Osteoblast (primary cell): ENCODE measurements at regions not wholly inside any gene's neighbourhood (a gene's known extent, or its start where the extent isn't known, plus 50 kb on each side); places are given as distances from the start of the nearest gene placed in this dataset.
"Not testable (repeated sequence)": the region's sequence is repeated elsewhere in the genome, so short reads cannot be mapped to it uniquely, and the experiment has no call there.

Experiments used
- DNase-seq: peaks from one replicate; pipeline ENCODE4 v3.0.0; 2011; ENCODE audit warnings: low spot score, mixed read lengths; ENCODE audit not compliant: insufficient read length; ENCODE audit errors: missing footprints
- H2AFZ ChIP-seq: 2 replicates; pipeline ENCODE4 v1.6.0; 2011; ENCODE audit warnings: mild to moderate bottlenecking, low read length
- H3K27ac ChIP-seq: 2 replicates; pipeline ENCODE4 v1.5.1; 2011; ENCODE audit warnings: mild to moderate bottlenecking, low read depth, low read length, moderate library complexity
- H3K27me3 ChIP-seq: 2 replicates; pipeline ENCODE4 v1.6.0; 2012; ENCODE audit warnings: mild to moderate bottlenecking, control low read depth, inconsistent platforms, low read length, moderate library complexity; ENCODE audit not compliant: insufficient read depth
- H3K36me3 ChIP-seq: 2 replicates; pipeline ENCODE4 v1.5.1; 2011; ENCODE audit warnings: mild to moderate bottlenecking, low read length, control low read depth, moderate library complexity; ENCODE audit not compliant: insufficient read depth
- H3K4me1 ChIP-seq: 2 replicates; pipeline ENCODE4 v1.5.1; 2011; ENCODE audit warnings: mild to moderate bottlenecking, low read length, control low read depth, moderate library complexity; ENCODE audit not compliant: insufficient read depth
- H3K4me2 ChIP-seq: 2 replicates; pipeline ENCODE4 v1.6.0; 2011; ENCODE audit warnings: mild to moderate bottlenecking, low read length; ENCODE audit not compliant: insufficient read depth
- H3K4me3 ChIP-seq: fragments of 200-600 bp; sonication (generic); 3 replicates; pipeline ENCODE4 v1.5.1; 2012; ENCODE audit warnings: mild to moderate bottlenecking, low read length, inconsistent platforms; ENCODE audit not compliant: insufficient read depth
- H3K79me2 ChIP-seq: 2 replicates; pipeline ENCODE4 v1.6.0; 2012; ENCODE audit warnings: mild to moderate bottlenecking, low read length, control low read depth, inconsistent platforms; ENCODE audit not compliant: insufficient read depth
- H3K9me3 ChIP-seq: 2 replicates; pipeline ENCODE4 v1.5.1; 2011; ENCODE audit warnings: low read depth, low read length, control low read depth
- H4K20me1 ChIP-seq: 2 replicates; pipeline ENCODE4 v1.6.0; 2012; ENCODE audit warnings: mild to moderate bottlenecking, low read length, control low read depth; ENCODE audit not compliant: insufficient read depth
- CTCF ChIP-seq: IDR thresholded peaks from 2 replicates; pipeline ENCODE4 v1.5.1; 2011; ENCODE audit warnings: mild to moderate bottlenecking, low read depth, low read length, moderate library complexity; ENCODE audit errors: extremely low read depth

GRCh38 chr7:119945822-119946221 lies 327.2 kb upstream of the KCND2 start:
- Histone ChIP-seq H3K36me3 (no peaks in the 10 kb centered on the region), H3K4me1 (no peaks in the 10 kb centered on the region), H3K27me3 (no peaks in the 10 kb centered on the region), H3K27ac (no peak overlapping the region), H3K9me3 (no peaks in the 10 kb centered on the region), H2AFZ (no peak overlapping the region), H3K4me3 (no peak overlapping the region), H4K20me1 (no peaks in the 10 kb centered on the region), H3K4me2 (no peak overlapping the region), H3K79me2 (no peaks in the 10 kb centered on the region)
- DNase-seq = no peak
- TF ChIP-seq CTCF = no peak

- Histone ChIP-seq H3K27ac (no peak overlapping the region), H3K27me3 (no peaks in the 10 kb centered on the region), H4K20me1 (no peaks in the 10 kb centered on the region), H3K9me3 (no peaks in the 10 kb centered on the region), H3K4me2 (no peak overlapping the region), H3K36me3 (no peaks in the 10 kb centered on the region), H3K4me3 (no peak overlapping the region), H2AFZ (no peak overlapping the region), H3K4me1 (no peaks in the 10 kb centered on the region), H3K79me2 (no peaks in the 10 kb centered on the region)
- no peak for DNase-seq
- no peak for TF ChIP-seq CTCF
Observed at GRCh38 chr7:119949053-119949452, 323.9 kb upstream of the KCND2 start.

- not testable (repeated sequence) for H3K9me3 ChIP-seq, H3K4me3 ChIP-seq, H3K36me3 ChIP-seq, H3K27ac ChIP-seq, H3K4me1 ChIP-seq, DNase-seq, H3K27me3 ChIP-seq, H4K20me1 ChIP-seq, H3K4me2 ChIP-seq, H2AFZ ChIP-seq, H3K79me2 ChIP-seq
Observed at GRCh38 chr7:119950390-119951041, 322.5 kb upstream of the KCND2 start.

GRCh38 chr7:119951614-119952013 lies 321.4 kb upstream of the KCND2 start:
- H3K27me3 ChIP-seq, H3K4me3 ChIP-seq, H3K27ac ChIP-seq, DNase-seq, H3K36me3 ChIP-seq, H3K79me2 ChIP-seq, H2AFZ ChIP-seq, H4K20me1 ChIP-seq, H3K9me3 ChIP-seq, H3K4me2 ChIP-seq, H3K4me1 ChIP-seq: not testable (repeated sequence)

GRCh38 chr7:119957335-119957734 lies 315.6 kb upstream of the KCND2 start:
- Histone ChIP-seq H3K4me3 (no peak overlapping the region), H3K27me3 (no peaks in the 10 kb centered on the region), H3K36me3 (no peaks in the 10 kb centered on the region), H3K27ac (no peak overlapping the region), H2AFZ (no peak overlapping the region), H3K4me2 (no peak overlapping the region), H3K4me1 (peaks cover 24% of the 10 kb centered on the region), H3K79me2 (no peaks in the 10 kb centered on the region), H4K20me1 (no peaks in the 10 kb centered on the region), H3K9me3 (no peaks in the 10 kb centered on the region)
- DNase-seq = no peak
- TF ChIP-seq CTCF = no peak
